ENCODE measurements at regions not wholly inside any gene's neighbourhood (a gene's known extent, or its start where the extent isn't known, plus 50 kb on each side); places are given as distances from the start of the nearest gene placed in this dataset.

DNA sequence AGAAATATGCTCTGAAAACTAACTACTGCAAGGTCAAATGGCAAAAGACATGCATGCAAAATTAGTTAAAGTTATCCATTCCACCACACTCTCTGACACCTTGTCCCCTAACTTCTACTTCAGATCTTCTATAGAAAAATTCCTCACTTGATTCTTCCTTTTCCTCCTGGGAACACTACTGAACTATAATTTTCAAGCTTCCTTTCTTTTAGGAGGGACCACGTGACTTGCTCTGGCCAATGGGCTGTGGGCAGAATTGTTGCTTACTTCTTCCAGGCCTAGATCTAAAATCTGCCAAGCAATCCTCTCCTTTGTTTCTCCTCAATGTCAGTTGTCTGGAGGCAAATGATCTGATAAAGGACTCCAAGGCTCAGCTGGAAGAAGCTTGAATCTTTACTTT, 441.0 kb downstream of the CDK5RAP2 start:
- TF ChIP-seq POLR2AphosphoS5 (IDR thresholded peaks at IDR 0.05; ENCODE audit: insufficient read depth in 1 of 2, low read depth in 1 of 2) (no peak), CTCF (IDR thresholded peaks at IDR 0.05) (no peak)
- H3K27me3 ChIP-seq = no peaks in the 10 kb centered on the region
- intact Hi-C loops (cut with DNase I) = no loop called here
- no peak overlapping the region for H3K4me3 ChIP-seq
- no peak overlapping the region for H3K27ac ChIP-seq
- DNase-seq (ENCODE audit: extremely low spot score in 2 of 2) = no peak
- no peaks in the 10 kb centered on the region for H3K4me1 ChIP-seq
- no peaks in the 10 kb centered on the region for H3K36me3 ChIP-seq
- no peaks in the 10 kb centered on the region for H3K9me3 ChIP-seq

- H3K4me3 ChIP-seq = no peak overlapping the region
- no peak overlapping the region for H3K27ac ChIP-seq
- H3K27me3 ChIP-seq = no peaks in the 10 kb centered on the region
- H3K9me3 ChIP-seq = no peaks in the 10 kb centered on the region
- intact Hi-C loops (cut with DNase I) = no loop called here
- H3K4me1 ChIP-seq = no peaks in the 10 kb centered on the region
- no peaks in the 10 kb centered on the region for H3K36me3 ChIP-seq
- no peak for DNase-seq (ENCODE audit: extremely low spot score in 2 of 2)
- TF ChIP-seq CTCF (IDR thresholded peaks at IDR 0.05) = no peak
- no peak for TF ChIP-seq POLR2A (IDR thresholded peaks at IDR 0.05)
- TF ChIP-seq POLR2AphosphoS5 (IDR thresholded peaks at IDR 0.05; ENCODE audit: insufficient read depth in 1 of 2, low read depth in 1 of 2) = no peak
Observed at GRCh38 chr9:120137186-120137840, 442.7 kb downstream of the CDK5RAP2 start.

DNA sequence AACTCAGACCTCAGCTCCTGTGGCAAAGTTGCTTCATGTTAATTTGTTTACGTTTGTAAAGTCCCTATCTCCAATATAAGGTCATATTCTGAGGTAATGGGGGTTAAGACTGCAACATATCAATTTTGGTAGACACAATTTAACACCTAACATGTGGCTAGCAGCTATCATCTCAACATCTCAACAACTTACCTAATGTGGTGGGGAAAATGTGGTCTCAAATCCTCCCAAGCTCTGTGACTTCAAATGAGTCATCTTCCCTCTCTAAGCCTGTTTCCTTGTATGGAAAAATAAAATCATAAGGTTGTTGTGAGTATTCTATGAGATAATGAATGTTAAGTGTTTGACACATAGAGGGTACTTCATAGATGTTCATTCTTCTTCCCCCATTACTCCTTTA, 443.3 kb downstream of the CDK5RAP2 start:
- intact Hi-C loops (cut with DNase I) = no loop called here
- H3K27ac ChIP-seq = no peak overlapping the region
- TF ChIP-seq POLR2AphosphoS5 (IDR thresholded peaks at IDR 0.05; ENCODE audit: insufficient read depth in 1 of 2, low read depth in 1 of 2) (no peak), CTCF (IDR thresholded peaks at IDR 0.05) (no peak), POLR2A (IDR thresholded peaks at IDR 0.05) (no peak)
- DNase-seq (ENCODE audit: extremely low spot score in 2 of 2) = no peak
- H3K4me1 ChIP-seq = no peaks in the 10 kb centered on the region
- H3K27me3 ChIP-seq = no peaks in the 10 kb centered on the region
- H3K36me3 ChIP-seq = no peaks in the 10 kb centered on the region
- H3K9me3 ChIP-seq = no peaks in the 10 kb centered on the region
- H3K4me3 ChIP-seq = no peak overlapping the region

GRCh38 chr9:120117081-120117480, 462.9 kb downstream of the CDK5RAP2 start:
- Histone ChIP-seq H3K4me3 (no peak overlapping the region), H3K27me3 (no peaks in the 10 kb centered on the region), H3K27ac (no peak overlapping the region), H3K9me3 (no peaks in the 10 kb centered on the region), H3K4me1 (no peaks in the 10 kb centered on the region), H3K36me3 (no peaks in the 10 kb centered on the region)
- intact Hi-C loops (cut with DNase I) = no loop called here
- TF ChIP-seq POLR2A (IDR thresholded peaks at IDR 0.05) = no peak
- TF ChIP-seq CTCF (IDR thresholded peaks at IDR 0.05) = no peak
- no peak for TF ChIP-seq POLR2AphosphoS5 (IDR thresholded peaks at IDR 0.05; ENCODE audit: insufficient read depth in 1 of 2, low read depth in 1 of 2)
- no peak for DNase-seq (ENCODE audit: extremely low spot score in 2 of 2)

GRCh38 chr9:120110520-120110919, 469.4 kb downstream of the CDK5RAP2 start:
- H3K27me3 ChIP-seq = no peaks in the 10 kb centered on the region
- H3K4me1 ChIP-seq = no peaks in the 10 kb centered on the region
- no peak overlapping the region for H3K27ac ChIP-seq
- intact Hi-C loops (cut with DNase I) = no loop called here
- H3K4me3 ChIP-seq = no peak overlapping the region
- no peak for TF ChIP-seq POLR2A (IDR thresholded peaks at IDR 0.05)
- TF ChIP-seq POLR2AphosphoS5 (IDR thresholded peaks at IDR 0.05; ENCODE audit: insufficient read depth in 1 of 2, low read depth in 1 of 2) = no peak
- no peak for TF ChIP-seq CTCF (IDR thresholded peaks at IDR 0.05)
- no peak for DNase-seq (ENCODE audit: extremely low spot score in 2 of 2)
- no peaks in the 10 kb centered on the region for H3K36me3 ChIP-seq
- no peaks in the 10 kb centered on the region for H3K9me3 ChIP-seq
